Fibroblast of villous mesenchyme (primary cell): ENCODE measurements at regions not wholly inside any gene's neighbourhood (a gene's known extent, or its start where the extent isn't known, plus 50 kb on each side); places are given as distances from the start of the nearest gene placed in this dataset.

Source experiments
- DNase-seq: peaks from one replicate; pipeline ENCODE4 v3.0.0-alpha.2; 2010; ENCODE audit warnings: low read depth
- H3K4me3 ChIP-seq: 2 replicates; pipeline ENCODE4 v1.5.1; 2011; ENCODE audit warnings: low read depth, mild to moderate bottlenecking, low read length
- TF ChIP-seq, protein P1 (sequence below): IDR thresholded peaks from 2 replicates; pipeline ENCODE4 v1.5.1; 2012; ENCODE audit warnings: low read depth, mild to moderate bottlenecking, low read length; ENCODE audit not compliant: insufficient read depth

DNA sequence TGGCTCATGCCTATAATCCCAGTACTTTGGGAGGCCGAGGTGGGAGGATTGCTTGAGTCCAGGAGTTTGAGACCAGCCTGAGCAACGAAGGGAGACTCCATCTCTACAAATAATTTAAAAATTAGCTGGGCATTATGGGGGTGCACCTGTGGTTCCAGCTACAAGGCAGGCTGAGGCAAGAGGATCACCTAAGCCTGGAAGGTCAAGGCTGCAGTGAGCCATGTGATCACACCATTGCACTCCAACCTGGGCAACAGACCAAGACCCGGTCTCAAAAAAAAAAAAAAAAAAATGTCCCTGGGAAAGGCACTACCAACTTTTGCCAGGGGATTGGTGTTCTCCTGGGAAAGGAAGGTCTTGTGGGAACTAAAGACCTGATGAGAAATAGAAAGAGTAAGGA is 134.2 kb upstream of the AUTS2 start:
- TF ChIP-seq, protein P1, sequence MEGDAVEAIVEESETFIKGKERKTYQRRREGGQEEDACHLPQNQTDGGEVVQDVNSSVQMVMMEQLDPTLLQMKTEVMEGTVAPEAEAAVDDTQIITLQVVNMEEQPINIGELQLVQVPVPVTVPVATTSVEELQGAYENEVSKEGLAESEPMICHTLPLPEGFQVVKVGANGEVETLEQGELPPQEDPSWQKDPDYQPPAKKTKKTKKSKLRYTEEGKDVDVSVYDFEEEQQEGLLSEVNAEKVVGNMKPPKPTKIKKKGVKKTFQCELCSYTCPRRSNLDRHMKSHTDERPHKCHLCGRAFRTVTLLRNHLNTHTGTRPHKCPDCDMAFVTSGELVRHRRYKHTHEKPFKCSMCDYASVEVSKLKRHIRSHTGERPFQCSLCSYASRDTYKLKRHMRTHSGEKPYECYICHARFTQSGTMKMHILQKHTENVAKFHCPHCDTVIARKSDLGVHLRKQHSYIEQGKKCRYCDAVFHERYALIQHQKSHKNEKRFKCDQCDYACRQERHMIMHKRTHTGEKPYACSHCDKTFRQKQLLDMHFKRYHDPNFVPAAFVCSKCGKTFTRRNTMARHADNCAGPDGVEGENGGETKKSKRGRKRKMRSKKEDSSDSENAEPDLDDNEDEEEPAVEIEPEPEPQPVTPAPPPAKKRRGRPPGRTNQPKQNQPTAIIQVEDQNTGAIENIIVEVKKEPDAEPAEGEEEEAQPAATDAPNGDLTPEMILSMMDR: no peak
- DNase-seq: no peak
- no peak overlapping the region for H3K4me3 ChIP-seq

DNA sequence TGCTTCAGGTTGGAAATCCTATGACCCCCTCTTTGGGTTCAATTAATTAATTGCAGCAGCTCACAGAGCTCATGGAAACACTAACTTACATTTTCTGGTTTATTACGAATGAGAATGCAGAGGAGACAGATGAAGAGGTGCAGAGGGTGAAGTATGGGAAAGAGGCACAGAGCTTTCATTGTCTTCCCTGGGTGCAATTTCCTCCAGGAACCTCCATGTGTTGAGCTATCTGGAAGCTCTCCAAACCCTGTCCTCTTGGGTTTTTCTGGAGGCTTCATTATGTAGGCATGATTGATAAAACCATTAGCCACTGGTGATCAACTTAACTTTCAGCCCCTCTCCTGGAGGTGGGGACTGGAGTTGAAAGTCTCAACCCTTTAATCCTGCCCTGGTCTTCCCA is 133.0 kb upstream of the AUTS2 start:
- DNase-seq: no peak
- H3K4me3 ChIP-seq: no peak overlapping the region

DNA sequence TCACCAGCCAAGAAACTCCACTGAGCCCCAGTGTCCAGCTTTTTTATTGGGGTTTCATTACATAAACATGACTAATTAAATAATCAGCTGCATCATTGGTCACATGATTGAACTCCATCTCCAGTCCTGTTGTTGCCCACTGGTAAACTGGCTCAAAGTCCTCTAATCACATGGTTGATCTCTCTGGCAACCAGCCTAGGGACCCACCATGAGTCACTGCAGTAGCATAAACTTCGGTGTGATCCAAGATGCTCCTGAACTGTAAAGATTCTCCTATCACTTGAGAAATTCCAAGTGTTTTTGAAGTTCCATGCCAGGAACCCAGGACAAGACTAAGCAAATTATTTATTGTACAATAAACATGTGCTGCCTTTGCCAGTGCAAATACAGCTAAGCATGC is 130.4 kb upstream of the AUTS2 start:
- DNase-seq: no peak
- H3K4me3 ChIP-seq: no peak overlapping the region
- TF ChIP-seq, protein P1: no peak

More for the DNA sequence above, 133.0 kb upstream of the AUTS2 start:
- TF ChIP-seq, protein P1: no peak

DNA sequence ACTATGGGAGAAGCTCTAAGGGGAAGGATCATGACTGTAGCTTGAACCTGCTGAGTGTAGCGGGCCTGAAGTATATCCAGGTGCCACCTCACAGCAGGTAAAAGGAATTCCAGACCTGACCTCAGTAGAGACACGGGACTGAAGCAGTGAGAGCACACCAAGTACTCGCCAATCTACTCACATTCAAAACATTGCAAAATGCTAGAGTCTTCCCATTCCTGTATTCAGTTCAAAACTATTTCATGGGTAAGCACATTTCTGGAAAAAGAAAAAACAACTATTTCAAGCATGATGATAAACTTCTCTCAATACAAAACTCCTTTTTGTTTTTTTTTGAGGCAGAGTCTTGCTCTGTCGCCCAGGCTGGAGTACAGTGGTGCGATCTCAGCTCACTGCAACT is 121.9 kb upstream of the AUTS2 start:
- DNase-seq: no peak
- TF ChIP-seq, protein P1: no peak
- H3K4me3 ChIP-seq: no peak overlapping the region

DNA sequence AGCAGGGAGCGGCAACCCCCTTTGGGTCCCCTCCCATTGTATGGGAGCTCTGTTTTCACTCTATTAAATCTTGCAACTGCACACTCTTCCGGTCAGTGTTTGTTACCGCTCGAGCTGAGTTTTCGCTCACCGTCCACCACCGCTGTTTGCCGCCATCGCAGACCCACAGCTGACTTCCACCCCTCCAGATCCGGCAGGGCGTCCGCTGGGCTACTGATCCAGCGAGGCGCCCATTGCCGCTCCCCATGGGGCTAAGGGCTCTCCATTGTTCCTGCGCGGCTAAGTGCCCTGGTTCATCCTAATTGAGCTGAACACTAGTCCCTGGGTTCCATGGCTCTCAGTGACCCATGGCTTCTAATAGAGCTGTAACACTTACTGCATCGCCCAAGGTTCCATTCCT is 115.6 kb upstream of the AUTS2 start:
- no peak for DNase-seq
- TF ChIP-seq, protein P1: no peak
- H3K4me3 ChIP-seq: no peak overlapping the region

DNA sequence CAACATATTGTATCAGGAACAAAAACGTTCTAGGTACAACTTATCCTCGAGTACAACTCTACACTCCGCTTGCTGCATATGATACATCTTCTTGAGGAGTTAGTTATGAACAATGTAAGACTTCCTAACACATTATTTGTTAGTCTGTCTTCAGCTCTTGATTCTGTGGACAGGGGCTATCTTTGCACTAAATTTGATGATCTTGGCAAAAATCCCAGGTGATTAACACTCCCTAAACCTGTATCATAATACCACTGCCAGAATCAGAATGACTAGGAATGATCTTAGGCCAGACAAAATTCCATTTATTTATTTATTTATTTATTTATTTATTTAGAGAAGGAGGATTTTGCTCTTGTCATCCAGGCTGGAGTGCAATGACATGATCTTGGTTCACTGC is 108.7 kb upstream of the AUTS2 start:
- H3K4me3 ChIP-seq: no peak overlapping the region
- TF ChIP-seq, protein P1: no peak
- no peak for DNase-seq

DNA sequence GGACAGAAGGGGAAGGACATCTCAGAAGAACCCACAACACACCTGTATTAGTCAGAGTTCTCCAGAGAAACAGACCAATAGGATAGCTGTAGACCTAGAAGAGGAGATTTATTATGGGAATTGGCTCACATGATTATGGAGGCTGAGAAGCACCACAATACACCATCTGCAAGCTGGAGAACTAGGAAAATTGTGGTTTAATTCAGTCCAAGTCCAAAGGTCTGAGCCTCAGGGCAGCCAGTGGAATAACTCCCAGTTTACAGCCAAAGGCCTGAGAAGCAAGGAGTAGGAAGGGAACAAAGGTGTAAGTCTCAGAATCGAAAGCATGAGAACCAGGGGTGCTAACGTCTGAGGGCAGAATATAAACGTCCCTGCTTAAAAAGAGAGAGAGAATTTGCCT is 99.6 kb upstream of the AUTS2 start:
- H3K4me3 ChIP-seq: no peak overlapping the region
- TF ChIP-seq, protein P1: no peak
- DNase-seq: no peak
